ENCODE measurements at regions not wholly inside any gene's neighbourhood (a gene's known extent, or its start where the extent isn't known, plus 50 kb on each side); places are given as distances from the start of the nearest gene placed in this dataset.

DNA sequence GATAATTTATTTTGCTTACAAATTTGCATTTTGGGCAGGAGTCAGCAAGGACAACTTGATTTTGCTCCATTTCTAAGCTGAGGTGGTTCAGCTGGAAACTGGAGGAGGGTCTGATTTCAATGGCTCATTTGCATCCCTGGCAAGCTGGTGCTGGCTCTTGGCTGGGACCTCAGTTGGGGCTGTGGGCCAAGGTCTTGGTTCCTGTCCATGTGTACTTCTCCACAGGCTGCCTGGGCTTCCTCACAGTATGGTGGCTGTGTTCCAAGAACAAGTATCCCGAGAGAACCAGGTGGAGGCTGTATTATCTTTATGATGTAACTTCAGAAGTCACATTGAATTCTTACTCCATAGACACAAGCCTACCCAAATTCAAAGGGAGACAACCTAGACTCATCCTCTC is 77.0 kb upstream of the STX18 start:
- peaks cover 0 to 9% (median 4%) of the 10 kb centered on the region in 4 donors for H3K9me3 ChIP-seq
- TF ChIP-seq CTCF (IDR thresholded peaks at IDR 0.05) (no peak), POLR2A (IDR thresholded peaks at IDR 0.05) (no peak), POLR2AphosphoS5 (IDR thresholded peaks at IDR 0.05) (no peak), EP300 (IDR thresholded peaks at IDR 0.05) (no peak)
- intact Hi-C loops (cut with DNase I; ENCODE audit: low total_unique reads): no loop called here
- H3K36me3 ChIP-seq: no peaks in the 10 kb centered on the region
- H3K4me3 ChIP-seq: no peak overlapping the region
- 56 to 88% (median 66%) methylated on average over 1 of the region's 1 CpG for WGBS, 5 donors
- no peak overlapping the region for H3K27ac ChIP-seq
- no peak for DNase-seq
- H3K27me3 ChIP-seq: no peaks in the 10 kb centered on the region
- no peaks in the 10 kb centered on the region for H3K4me1 ChIP-seq

- peaks cover 0 to 9% (median 0%) of the 10 kb centered on the region in 4 donors for H3K9me3 ChIP-seq
- 64 to 83% (median 81%) methylated on average over 8 of the region's 8 CpGs for WGBS, 5 donors
- peak in 1 of 2 donors; percentile 49 for DNase-seq
Observed at GRCh38 chr4:4614925-4615678, 73.3 kb upstream of the STX18 start.

DNA sequence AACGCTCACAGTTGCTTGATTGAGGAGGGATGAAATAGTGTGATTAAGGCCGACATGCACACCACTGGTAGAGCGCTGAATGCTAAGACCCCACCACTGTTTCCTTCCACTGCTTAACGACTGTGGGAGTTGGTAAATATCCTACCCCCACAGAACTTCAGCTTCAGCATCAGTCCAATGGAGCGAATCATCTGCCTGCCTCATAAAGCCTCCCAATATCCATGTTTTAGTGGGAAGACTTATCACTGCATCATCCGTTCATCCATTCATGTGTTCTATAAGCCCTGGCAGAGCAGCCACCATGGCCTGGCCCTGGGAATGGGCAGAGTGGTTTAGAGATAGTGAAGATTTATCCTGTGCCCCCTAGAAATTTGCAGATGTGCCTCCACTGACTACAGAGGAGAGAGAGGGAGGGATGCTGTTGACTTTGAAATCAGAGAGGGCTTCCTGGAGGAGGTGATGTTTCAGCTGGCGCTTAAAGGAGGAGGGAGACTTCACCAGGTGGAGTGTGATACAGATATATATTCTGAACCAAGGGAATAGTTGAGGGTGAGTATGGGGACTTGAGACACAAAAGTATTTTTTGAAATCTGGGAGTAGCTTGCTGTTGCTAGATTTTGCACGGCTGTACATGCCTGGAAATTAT is 71.9 kb upstream of the STX18 start:
- DNase-seq: no peak
- no peaks in the 10 kb centered on the region for H3K4me1 ChIP-seq
- H3K36me3 ChIP-seq: no peaks in the 10 kb centered on the region
- intact Hi-C loops (cut with DNase I; ENCODE audit: low total_unique reads): no loop called here
- H3K27me3 ChIP-seq: no peaks in the 10 kb centered on the region
- peaks cover 0 to 6% (median 0%) of the 10 kb centered on the region in 4 donors for H3K9me3 ChIP-seq
- TF ChIP-seq POLR2AphosphoS5 (IDR thresholded peaks at IDR 0.05): no peak
- TF ChIP-seq EP300 (IDR thresholded peaks at IDR 0.05): no peak
- TF ChIP-seq CTCF (IDR thresholded peaks at IDR 0.05): no peak
- no peak for TF ChIP-seq POLR2A (IDR thresholded peaks at IDR 0.05)
- 90 to 94% (median 92%) methylated on average over 8 of the region's 8 CpGs for WGBS, 5 donors
- no peak overlapping the region for H3K27ac ChIP-seq
- no peak overlapping the region for H3K4me3 ChIP-seq

More at GRCh38 chr4:4614925-4615678, 73.3 kb upstream of the STX18 start:
- no peak overlapping the region for H3K27ac ChIP-seq
- TF ChIP-seq CTCF (IDR thresholded peaks at IDR 0.05): no peak
- TF ChIP-seq POLR2A (IDR thresholded peaks at IDR 0.05): no peak
- no peak for TF ChIP-seq POLR2AphosphoS5 (IDR thresholded peaks at IDR 0.05)
- TF ChIP-seq EP300 (IDR thresholded peaks at IDR 0.05): no peak
- intact Hi-C loops (cut with DNase I; ENCODE audit: low total_unique reads): no loop called here
- no peak overlapping the region for H3K4me3 ChIP-seq
- H3K4me1 ChIP-seq: no peaks in the 10 kb centered on the region
- no peaks in the 10 kb centered on the region for H3K36me3 ChIP-seq
- H3K27me3 ChIP-seq: no peaks in the 10 kb centered on the region

GRCh38 chr4:4613126-4613465 is 71.2 kb upstream of the STX18 start:
- H3K36me3 ChIP-seq: no peaks in the 10 kb centered on the region
- H3K27me3 ChIP-seq: no peaks in the 10 kb centered on the region
- H3K4me3 ChIP-seq: no peak overlapping the region
- H3K9me3 ChIP-seq: no peaks in the 10 kb centered on the region
- 71 to 87% (median 80%) methylated on average over 2 of the region's 2 CpGs for WGBS, 5 donors
- no peak overlapping the region for H3K27ac ChIP-seq
- intact Hi-C loops (cut with DNase I; ENCODE audit: low total_unique reads): no loop called here
- no peaks in the 10 kb centered on the region for H3K4me1 ChIP-seq
- no peak for DNase-seq
- TF ChIP-seq CTCF (IDR thresholded peaks at IDR 0.05) (no peak), POLR2AphosphoS5 (IDR thresholded peaks at IDR 0.05) (no peak), EP300 (IDR thresholded peaks at IDR 0.05) (no peak), POLR2A (IDR thresholded peaks at IDR 0.05) (no peak)

All from stomach (tissue), 8 donors.